HG03108 (cell line): ENCODE measurements at regions not wholly inside any gene's neighbourhood (a gene's known extent, or its start where the extent isn't known, plus 50 kb on each side); places are given as distances from the start of the nearest gene placed in this dataset.

ENCODE experiments used
- ATAC-seq: cut with Tn5 transposase; IDR thresholded peaks from one replicate; pipeline ENCODE4 v1.9.1; 2021; ENCODE audit warnings: moderate library complexity; ENCODE audit not compliant: unreplicated experiment

DNA sequence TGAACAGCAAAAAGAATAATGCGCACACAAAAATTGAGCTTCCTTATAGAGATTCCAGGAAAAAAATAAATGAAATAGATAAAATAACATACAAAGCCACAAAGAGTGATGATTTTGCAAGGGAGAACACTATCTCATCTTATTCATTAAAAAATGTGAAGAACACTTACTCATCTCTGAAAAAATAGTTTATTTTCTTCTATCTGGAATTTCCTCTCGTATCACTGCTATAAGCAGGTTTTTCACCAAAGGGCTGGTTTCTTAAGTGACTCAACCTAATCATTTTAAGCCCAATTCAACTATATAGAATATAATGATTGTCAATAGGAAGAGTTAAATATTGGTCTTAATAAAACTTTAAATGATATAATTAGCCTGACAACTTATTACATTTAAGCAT, 504.9 kb downstream of the NR2F1-AS1 start:
- no peak for ATAC-seq

DNA sequence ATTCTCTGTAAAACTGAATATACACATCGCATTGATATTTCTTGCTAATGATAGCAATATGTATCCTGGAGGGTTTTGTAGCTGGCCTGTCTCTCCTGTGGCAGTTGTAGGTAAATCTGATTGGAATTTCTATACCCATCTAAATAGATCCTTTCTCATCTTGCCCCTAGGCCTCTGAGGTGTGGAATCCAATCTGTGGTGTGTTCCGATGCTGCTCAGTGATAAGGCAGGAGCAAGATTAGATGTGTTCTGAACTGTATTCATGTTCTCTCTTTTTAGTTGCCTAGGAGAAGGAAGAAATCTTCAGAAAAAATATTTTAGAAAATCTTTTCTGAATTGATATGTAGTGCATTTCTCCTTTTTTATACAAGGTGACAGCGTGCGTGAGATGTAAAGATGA, 507.5 kb downstream of the NR2F1-AS1 start:
- ATAC-seq, result no peak

DNA sequence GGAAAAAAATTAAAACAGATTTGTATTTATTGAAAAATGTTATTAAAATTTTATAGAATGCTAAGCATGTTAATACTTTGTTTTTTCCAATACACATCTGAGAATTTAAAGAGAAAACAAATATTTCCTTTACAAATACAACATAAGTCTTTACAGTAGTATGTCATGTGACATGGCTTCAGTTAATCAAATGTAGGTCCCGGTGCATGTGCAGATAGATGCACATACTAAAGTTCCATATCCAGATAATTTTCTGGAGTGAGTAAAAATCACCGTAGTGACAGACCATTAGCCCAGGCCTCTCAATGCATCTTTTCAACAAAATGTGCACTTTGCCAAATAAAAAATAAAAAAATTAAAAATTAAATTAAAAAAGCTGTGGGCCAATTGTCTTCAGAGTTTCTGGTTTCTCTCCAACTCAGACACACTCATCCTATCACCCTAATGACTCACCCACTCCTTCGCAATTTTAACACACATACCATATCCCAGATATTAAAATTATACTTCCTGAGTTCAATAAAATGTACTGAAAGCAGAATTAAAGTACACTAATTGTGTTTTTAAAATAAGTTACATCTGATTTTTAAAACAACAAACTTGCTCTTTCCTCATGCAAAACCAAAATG, 508.1 kb downstream of the NR2F1-AS1 start:
- no peak for ATAC-seq

DNA sequence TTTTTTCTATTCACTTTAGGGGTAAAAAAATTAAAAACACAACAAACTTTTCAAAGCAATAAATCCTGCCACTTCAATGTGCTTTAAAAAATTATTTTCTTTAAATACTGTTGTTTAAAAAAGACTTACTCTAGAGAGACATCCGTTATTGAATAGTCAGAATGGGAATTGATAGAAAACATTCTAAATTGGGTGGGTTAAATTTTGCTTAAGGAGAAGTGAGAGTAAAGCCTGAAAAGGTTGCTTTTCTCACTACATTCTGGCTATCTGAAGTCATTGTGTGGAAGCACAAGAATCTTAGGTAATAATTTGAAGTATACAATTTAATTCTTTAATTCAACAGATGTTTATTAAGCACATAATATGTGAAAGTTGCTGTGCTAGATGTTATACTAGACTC, 509.3 kb downstream of the NR2F1-AS1 start:
- no peak for ATAC-seq

DNA sequence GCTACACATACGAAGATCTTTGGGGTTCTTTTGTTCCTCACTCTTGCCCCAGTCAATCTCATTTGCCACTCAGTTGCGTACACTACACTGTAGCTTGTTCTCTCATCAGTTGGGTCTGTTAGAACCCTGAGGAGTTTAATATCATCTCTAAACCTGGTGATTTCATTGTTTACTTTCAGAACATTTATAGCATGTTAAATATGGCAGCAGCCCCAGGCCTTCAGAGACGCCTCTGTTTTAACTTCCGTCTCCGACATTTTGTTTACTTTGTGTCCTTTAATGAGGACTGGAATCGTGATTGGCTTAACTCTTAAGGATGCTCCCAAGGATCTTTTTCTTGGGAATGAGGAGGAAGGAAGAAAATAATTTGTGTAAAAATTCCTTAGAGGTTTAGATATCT, 510.1 kb downstream of the NR2F1-AS1 start:
- no peak for ATAC-seq

DNA sequence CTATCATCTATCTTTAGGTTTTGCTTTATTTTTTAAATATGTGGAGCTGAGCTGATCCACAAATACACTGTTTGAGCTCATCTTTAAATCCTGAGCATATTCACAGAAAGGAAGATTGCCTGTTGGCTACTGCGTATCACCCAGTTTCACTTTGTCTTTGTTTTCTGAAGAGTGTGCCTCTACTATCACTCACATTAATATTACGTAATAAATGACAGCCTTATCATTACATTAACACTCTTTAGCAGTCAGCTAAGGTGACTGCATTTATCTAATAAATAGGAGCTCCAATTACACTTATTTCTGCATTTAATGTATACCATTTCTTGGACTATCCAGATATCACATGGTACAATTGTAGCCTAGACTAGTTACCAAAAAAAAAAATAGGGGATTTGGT, 511.7 kb downstream of the NR2F1-AS1 start:
- ATAC-seq, result no peak

DNA sequence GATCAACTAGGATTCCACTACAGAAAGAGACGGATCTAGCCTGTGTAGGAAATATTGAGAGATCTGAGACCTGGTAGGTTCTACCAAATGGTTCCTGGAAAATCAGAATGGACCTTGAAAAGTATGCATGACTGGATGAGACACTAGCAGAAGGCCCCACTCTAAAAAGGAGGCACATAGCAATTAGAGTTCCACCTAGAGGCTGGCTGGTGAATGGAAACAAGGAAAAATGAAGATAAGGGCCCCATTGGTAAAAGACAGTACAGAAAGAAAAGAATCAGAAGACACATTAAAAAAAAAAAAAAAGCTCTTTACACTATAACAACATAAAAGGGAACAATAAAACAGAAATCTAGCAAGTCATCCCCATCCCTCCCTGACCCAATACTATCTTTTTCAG, 518.5 kb downstream of the NR2F1-AS1 start:
- ATAC-seq, result no peak

DNA sequence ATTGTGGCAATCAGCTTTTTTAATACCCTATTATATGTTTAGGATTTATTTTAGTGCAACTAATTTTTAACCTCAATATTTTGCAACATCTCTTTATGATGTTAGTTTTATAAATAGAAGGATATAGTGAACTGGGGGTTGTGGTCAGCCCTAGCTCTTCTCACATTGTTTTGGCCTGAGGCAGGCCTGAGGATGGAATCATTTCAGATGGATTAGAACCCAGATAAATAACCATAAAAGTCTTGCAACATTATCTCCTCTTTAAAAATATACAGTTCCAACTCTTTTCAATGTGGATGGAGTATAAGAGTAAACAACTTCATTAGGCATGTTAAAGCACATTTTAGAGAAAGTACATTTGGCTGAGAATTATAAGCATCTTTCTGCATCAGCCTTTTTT, 522.7 kb downstream of the NR2F1-AS1 start:
- no peak for ATAC-seq

DNA sequence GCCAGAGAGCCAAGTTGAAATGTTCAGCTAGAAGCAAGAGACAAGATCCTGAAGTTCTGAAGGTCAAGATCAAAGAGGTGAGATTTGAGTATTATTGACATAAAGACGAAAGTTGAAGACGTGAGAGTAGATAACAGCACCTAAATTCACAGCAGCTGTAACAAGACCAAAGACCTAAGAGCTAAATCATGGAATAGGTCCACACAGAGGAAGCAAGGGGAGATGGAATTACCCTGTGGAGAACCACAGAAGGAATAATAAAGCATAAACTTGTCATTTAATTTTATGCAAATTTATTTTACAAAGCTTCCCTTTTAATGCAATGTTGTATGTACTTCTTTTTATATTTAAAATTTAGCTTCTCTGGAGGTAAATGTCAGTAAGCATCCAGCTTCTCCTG, 523.7 kb downstream of the NR2F1-AS1 start:
- ATAC-seq, result no peak

DNA sequence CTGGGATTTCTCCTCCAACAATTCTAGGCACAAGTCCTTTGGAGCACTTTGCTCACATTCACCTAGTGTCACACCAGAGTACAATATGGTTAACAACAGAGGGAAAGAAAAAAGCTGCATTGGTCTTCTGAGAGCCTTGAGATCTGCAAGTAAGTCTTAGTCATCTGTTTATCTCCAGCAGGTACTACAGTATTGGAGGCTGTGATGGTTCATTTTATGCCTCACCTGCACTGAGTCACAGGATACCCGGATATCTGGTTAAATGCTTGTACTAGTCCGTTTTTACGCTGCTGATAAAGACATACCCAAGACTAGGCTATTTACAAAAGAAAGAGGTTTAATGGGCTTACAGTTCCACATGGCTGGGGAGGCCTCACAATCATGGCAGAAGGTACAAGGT, 525.0 kb downstream of the NR2F1-AS1 start:
- no peak for ATAC-seq

DNA sequence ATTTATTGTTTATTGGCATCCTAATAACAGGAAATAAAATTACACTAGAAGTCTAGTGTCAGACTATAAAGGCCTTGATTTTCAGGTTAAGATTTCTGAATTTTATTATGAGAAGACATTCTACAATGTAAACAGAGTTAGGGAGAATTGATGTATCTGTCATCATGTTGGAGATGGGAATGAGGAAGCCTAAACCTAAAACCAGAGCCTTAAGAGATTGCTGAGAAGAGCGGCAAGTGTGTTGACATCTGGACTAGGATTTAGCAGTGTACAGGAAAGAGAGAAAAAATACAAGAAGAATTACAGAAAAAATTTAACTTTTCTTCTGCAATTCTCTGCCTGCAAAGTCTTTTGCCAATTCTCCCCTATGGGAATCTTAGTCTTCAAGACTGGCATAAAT, 525.5 kb downstream of the NR2F1-AS1 start:
- no peak for ATAC-seq

DNA sequence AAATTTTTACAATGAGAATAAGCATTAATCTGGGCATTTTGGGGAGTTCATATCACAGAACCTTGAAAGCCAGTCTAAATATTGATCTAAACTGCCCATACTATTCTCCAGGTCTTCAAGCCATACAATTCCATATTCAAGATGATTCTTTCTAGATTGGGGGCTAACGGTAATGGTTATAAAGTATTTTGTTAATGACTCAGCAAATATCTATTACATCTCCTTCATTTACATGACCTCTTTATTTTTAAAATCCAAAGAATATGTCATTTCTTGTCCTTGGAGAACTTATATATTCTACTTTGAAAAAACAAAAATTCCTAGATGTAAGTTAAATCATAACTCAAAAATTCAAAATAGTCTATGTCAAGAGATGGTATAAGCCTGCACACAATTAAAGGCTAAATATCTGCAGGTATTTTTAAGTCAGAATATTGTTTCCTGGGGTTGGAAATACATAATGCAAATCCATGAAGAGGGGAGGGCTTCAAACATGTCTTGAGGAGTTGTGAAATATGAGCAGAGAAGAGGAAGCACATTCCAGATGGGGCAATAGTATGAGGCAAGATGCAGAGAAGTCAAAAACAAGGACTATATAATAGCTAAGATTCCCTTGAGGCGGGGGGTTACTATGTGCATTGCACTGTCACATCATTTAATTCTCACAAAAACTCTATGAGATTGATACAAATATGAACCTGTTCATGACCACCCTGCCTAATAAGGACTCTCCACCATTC, 526.4 kb downstream of the NR2F1-AS1 start:
- ATAC-seq, result no peak

DNA sequence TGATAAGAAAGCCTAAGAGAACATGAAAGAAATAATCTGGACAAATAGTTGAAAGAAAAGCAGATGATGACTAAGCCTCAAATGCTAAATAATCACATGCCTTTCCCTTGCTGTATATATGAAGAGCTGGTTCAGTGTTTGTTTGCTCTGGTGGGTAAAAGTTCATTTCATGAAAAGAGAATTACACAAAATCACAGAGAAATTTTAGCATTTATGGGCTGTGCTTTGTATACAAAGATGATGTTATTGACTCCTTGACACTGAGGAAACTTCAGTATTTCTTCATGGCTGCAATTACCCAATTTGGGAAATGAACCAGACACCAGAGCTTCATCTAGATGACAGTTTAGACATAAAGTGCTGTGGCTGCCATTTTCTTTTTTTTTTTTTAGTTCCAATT, 527.2 kb downstream of the NR2F1-AS1 start:
- ATAC-seq, result no peak

DNA sequence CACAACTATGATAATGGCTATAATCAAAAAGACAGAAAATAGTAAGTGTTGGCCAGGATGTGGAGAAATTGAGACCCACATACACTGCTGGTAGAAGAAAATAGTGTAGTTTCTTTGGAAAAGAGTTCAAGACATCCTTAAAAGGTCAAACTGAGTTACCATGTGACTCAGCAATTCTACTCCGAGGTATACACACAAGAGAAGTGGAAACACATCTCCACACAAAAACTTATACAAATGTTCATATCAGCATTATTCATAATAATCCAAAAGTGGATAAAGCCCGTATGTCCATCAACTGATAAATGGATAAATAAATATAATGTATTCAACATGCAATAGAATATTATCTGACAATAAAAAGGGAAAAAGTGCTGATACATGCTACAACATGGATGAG, 532.2 kb downstream of the NR2F1-AS1 start:
- no peak for ATAC-seq

DNA sequence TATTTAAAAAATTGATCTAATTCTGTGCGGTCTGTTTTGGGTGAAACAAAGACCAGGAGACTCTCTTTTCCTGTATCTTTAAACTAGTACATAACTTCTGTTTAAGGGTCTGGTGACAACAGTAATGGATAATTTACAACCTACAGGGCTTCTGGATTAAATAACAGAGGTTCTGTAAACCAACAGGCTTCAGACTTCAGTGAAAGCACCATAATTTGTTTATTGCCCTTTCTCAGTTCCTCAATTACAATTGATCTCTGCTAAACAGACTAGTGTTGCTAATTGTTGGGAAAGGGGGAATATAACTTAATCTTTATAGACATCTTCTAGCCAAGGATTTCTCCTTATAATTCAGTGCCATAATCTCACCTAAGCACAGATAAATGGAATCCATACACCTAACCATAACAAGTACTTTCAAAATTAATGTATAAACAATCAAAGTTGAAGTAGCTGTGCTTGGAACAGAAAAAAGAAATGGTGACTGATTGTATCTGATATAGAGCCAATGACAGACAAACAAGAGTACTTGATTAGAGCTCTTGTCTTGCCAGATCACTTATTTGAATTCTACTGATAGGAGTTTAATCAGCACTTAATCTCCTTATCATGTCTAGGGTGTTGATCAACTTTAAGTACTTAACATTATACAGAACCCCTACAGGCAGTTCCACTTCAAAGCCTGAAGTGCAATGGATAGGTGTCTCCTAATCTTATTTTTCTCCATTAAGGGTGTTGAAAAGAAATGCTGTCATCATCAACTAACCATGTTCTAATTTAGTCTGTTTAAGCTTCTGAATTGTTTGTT, 536.0 kb downstream of the NR2F1-AS1 start:
- no peak for ATAC-seq

DNA sequence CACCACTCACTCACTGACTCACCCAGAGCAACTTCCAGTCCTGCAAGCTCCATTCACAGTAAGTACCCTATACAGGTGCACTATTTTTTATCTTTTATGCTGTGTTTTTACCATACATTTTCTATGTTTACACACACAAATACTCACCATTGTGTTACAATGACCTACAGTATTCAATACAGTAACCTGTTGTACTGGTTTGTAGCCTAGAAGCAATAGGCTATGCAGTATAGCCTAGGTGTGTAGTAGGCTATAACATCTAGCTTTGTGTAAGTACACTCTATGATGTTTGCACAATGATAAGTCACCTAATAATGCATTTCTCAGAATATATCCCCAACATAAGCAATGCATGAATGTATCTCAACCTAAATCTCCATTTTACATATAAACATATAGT, 541.1 kb downstream of the NR2F1-AS1 start:
- no peak for ATAC-seq

DNA sequence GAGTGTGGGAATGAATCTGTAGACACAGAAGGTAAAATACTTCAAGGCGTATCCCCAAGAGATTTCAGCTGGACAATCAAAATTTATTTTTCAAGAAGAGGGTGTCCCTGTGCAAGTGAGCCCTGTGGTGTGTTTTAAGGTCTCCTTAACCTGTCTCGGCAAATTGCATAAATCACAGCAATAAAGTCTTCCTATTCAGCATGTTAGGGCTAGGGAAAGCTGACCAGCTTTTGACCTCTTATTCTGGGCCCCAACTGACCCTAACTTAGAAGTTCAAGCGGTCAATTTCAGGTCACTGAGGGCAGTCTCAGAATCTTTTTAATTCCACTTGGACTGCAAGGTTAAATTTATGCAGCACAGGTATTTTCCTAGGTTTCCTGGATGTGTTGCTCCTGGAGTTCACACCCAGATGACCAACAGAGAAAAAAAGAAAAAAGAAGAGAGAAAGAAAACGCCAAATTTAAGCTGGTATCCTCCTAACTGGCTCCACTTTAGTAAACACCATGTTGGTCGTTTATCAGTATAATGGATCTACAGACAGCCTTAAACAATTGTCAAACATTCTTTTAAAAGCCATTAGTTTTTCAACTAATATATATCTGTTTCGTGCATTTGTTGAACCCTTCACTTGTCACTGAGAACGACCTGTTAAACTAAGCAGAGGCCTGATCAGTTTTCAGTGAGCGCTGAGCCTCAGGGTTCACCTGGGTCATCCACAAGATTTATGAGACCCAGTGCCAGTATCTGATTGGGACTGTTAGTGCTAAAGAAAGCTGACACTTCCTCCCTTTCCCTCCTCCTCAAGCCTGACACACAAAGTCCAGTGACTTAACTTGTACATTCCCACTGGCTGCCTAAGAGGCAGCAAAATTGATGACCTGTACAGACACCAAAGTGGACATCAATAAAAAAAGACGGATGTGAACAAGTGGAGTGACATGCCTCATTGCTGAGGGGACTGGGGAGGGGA, 546.1 kb downstream of the NR2F1-AS1 start:
- ATAC-seq, result no peak

DNA sequence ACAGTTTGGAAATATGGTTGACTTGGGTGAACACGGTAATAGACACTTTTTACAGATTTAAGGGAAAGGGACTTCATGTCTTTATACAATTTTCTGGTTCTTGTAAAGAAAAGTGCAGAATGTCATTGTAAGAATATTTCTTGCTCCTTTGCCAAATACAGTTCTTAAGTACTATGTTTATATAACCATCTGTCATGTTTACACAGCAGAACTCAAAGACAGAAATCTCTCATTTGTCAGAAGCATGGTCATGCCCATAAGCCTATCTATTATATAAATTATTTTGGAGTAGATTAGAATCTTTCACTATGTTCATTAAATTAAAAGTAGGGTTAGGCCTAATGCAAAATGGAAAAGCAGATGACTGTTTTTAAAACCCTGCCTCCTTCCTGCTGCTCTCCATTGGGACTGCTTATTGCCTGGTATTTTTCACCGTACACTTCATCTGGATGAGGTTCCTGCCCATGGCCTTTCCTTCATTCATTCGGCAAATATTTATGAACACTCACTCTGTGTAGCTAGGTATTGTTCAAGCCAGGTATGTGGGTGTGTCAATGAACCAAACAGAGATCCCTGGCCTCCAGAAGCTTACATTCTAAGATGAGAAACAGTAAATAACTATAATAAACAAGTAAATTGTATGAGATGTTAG, 558.1 kb downstream of the NR2F1-AS1 start:
- no peak for ATAC-seq

DNA sequence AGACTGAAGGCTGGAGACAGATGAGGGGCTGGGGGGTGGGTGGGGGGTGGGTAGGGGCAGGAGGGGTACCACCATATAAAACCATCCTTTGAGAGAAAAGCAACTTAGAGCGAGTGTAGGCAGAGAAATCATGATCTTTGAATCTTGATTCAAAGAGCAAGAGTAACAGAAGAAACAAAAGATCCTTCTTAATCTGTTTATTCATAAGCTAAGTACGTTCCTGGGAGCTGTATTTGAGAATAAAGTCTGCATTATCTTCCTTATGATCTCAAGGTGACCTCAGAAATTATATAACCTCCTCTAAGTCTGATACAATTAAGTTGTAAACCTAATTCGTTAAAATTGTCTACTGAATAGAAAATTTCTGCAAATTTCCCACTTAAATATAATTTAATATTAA, 558.8 kb downstream of the NR2F1-AS1 start:
- ATAC-seq, result no peak

DNA sequence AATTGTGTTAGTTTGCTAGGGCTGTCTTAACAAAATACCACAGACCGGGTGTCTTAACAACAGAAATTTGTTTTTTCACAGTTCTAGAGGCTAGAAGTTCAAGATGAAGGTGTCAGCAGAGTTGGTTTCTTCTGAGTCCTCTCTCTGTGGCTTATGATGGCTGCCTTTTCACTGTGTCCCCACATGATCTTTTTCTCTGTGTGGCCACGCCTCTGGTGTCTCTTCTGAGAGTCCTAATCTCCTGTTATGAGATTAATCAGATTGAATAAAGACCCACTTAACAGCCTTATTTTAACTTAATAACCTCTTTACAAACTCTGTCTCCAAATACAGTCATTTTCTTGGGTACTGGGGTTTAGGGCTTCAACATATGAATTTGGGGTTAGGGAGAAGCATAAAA, 561.1 kb downstream of the NR2F1-AS1 start:
- ATAC-seq, result no peak
